ENCODE measurements at regions not wholly inside any gene's neighbourhood (a gene's known extent, or its start where the extent isn't known, plus 50 kb on each side); places are given as distances from the start of the nearest gene placed in this dataset.

DNA sequence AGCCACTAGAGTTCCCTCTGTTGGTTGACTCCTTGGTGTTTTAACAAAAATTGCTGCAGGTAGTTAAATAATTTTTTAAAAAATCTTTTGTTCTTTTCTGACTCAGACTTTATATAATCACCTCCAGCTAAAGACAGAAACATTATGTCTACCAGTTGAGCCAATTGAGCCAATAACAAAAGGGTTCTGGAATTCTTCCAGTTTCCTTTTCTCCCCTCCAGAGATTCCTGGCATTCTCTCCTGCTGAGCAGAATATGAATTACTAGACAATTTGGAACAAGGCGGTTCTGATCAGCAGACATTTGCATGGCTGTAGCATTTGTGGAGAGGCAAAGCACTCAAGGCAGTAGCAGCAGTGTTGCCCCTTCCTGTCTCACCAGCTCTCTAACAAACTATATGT lies 144.0 kb upstream of the SLC35B3 start:
- DNase-seq (ENCODE audit: low spot score): no peak

DNA sequence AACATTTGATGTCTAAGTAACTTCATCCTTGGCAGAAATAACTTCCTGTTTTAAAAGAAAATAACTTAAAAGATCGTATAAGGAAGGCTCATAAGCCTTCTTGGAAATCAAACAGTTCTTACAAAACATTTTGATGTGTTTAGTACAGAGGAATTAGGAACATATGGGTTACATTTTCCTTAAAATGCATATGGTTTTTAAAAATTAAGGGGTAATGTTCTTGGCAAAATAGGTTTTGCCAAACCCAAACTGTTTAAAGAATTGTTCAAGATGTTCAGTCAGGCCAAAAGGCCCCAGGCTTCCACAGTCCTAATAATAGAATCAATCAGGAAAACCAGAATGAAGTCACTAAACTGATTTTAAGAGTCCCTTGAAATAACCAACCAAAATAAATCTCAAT lies 142.7 kb upstream of the SLC35B3 start:
- DNase-seq (ENCODE audit: low spot score): no peak

DNA sequence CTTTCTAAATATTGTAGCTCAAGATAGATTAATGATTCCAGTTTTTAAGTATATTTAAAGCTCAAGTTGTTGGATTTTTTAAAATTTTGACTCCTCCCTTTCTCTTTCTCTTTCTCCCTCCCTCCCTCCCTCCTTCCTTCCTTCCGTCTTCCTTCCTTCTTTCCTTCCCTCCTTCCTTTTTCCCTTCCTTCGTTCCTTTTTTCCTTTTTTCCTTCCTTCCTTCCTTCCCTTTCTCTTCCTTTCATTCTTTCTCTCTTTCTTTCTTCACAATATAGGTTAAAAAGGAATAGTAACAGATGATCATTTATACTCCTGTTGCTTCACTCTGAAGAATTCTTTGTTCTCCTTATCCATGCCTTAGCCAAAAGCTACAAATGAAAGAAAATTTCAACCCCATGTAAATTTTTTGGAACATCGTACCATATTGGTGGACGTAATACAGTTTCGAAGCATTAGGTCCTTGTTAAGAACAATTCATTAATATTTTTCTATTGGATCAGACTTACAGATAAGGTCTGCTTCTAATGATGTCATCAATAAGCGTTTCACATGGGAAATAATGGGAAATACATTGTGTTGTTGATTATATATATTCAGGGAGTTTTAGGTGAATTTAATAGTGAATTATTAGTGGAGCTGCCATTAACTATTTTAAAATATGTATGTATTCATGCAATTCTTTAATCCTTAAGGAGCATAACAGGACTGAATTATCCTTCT lies 139.6 kb upstream of the SLC35B3 start:
- no peak for DNase-seq (ENCODE audit: low spot score)

DNA sequence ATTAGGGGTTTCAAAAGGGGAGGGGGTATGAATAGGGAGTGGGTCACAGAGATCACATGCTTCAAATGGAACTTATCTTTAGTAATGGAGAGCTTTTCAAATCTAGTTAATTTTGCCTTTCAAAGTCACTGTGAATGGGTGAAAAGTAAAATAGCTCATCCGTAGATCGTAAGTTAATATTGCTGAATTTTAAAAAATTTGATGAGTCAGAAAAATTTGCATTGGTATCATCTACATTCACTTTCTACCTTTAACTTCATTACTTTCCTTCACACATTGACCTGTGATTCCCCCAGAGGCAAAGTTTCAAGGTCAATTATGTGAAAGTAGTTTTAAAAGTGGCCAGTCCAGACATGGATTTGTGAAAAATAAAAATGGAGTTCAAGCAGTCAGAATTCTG lies 139.0 kb upstream of the SLC35B3 start:
- no peak for DNase-seq (ENCODE audit: low spot score)

DNA sequence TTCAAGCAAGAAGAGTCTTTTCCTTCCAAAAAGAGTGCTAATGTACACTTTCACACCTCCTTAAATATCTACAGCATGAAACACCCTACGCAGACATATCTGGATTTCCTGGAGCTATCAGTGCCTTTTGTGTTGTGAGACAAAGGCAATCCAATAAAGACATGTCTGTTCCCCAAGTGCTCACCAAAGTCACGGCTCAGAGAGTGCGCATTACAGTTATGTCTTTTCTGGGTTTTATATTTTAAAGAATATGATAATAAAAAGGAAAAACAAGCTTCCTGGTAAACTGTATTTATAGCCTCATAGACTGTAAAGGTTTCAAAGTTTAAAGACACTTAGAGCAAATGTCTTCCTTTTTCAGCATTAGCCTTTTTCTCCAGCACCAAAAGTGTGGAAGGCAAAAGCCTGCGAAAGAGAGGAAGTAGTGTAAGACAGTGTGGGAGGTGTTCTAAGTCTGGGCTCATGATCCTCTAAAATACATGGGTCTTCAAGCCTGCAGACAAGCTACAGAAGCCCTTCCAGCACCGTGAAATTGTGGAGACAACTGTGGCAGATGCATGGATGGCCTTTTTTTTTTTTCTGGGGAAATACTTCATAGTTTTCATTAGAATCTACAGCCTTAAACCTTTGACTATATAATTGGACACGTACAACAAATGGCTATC lies 135.0 kb upstream of the SLC35B3 start:
- DNase-seq (ENCODE audit: low spot score): no peak

DNA sequence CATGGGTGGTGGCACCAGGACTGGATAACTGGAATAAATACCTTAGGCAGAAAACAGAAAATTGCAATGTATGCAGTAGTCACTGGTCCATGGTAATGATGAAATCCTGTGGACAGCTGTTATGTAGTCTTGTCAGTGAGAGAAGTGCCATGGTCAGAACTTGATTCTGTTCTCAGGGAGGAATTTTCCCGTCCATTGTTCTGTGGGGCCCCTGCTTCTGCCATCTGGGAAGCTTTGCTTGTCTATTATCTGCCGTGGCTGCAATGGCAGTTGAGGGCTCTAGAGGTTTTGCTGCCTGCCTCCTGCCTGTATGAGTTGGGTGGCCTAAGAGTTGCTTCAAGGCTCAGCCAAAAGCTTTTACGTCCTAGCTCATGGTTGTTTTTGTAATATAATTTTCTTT lies 126.8 kb upstream of the SLC35B3 start:
- no peak for DNase-seq (ENCODE audit: low spot score)

DNA sequence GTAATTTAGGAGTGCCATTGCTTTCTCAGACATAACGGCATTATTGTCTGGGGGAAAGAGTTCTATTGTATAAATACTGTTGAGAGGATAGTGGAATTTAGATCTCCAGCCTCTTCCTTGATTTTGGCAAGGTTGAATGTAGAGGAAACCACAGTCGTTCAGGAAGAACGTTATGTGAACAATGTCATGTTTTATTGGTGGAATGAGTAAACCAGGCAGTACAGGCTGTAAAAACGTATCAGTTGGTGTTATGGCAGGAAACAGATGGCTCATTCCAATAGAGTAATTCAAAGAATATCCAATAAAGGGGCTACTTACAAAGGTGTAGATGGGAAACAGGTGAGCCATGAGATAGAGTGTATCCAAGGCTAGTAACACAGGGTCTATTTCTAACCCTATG lies 123.6 kb upstream of the SLC35B3 start:
- no peak for DNase-seq (ENCODE audit: low spot score)

DNA sequence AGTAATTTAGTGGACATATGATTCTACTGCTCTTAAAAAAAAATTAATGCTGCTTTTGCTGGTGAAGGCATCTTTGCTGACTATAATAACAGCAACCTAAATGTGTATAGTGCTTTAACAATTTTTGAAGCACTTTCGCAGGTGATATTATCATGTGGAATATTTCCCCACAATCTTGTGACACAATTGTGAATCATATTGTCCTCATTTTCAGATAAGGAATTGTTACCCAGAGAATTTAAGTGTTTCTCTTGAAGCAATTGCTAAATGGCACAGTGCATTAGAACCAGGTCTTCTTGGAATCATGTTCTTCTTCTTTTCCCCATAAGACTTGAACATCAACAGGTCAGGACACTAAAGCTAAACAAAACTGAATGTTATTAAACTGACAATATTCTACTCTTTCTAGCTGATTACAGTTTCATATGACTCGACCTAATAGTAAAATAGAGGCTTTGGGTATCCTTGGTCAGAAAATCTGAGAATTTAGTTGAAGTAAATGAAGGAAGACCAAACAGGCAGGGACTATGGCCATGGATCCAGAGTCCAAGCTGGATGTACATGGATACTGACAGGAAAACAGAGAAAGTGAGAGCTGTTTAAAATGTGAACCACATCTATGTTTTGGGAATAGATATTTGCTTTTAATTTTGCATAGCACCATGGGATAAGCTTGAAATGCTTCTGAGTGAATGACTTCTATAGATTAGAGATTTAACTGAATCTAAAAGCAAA lies 121.8 kb upstream of the SLC35B3 start:
- DNase-seq (ENCODE audit: low spot score): no peak

DNA sequence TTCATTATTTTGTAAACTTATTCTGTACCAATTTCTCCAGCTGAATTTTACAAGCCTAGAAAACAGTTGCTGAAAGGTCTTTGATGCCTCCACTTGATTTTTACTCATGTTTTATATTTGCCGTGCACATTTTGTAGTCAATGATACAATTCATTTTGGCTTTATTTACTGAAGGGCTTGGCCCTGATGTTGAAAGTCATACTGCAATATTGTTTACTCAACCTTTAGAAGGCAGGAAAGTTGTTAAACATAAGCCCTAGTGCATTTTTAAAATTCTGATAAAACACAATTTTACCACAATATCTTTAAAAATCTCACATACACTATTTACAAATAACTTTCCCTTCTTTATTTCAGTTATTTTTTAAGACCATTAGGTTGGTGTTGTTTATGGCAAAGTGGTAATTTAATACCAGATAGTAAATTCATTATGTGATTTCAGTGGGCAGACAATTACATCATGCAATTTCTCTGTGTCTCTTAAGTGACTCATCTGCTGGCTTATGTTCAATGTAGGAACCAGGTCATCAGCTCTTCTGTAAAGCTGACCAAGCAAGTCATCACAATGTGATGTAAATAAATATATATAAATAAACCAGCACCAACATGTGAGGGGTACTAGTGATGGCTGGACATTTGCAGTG lies 121.1 kb upstream of the SLC35B3 start:
- DNase-seq (ENCODE audit: low spot score): no peak

DNA sequence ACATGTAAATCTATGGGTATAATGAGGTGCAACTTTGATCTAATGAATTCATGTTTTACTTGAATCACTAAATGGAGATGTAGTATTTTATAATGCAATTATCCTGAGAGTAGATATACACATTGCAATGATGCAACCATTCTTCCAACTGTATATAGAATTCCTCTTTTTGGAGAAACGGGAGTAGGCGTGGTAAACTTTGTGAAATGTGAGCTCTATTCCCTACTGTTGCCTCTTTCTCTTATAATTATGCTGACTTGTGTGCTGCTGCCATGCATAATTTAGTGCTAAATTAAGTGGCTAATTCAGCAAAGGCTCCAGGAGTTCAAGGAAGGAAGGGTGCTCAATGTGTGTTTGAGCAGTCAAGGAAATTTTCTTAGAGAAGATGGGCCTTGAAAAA lies 116.6 kb upstream of the SLC35B3 start:
- no peak for DNase-seq (ENCODE audit: low spot score)

DNA sequence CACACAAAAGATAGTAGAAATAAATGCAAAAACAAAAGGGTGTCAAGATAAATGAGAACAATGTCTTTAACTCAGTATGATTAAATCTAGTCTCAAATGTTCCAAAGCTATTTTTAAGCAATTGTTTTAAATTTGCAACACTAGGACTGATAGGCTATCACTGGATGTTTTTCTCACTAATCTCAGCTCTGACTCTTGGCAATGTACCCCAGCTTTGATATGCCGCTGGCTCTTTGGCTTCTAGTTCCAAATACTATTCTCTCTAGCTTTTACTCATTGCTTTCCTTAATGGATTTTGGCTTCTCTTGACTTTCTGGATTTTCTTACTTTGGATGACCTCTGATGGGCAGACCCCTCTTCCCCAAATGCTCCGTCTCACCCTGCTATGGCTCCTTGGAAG lies 116.0 kb upstream of the SLC35B3 start:
- DNase-seq (ENCODE audit: low spot score): no peak

DNA sequence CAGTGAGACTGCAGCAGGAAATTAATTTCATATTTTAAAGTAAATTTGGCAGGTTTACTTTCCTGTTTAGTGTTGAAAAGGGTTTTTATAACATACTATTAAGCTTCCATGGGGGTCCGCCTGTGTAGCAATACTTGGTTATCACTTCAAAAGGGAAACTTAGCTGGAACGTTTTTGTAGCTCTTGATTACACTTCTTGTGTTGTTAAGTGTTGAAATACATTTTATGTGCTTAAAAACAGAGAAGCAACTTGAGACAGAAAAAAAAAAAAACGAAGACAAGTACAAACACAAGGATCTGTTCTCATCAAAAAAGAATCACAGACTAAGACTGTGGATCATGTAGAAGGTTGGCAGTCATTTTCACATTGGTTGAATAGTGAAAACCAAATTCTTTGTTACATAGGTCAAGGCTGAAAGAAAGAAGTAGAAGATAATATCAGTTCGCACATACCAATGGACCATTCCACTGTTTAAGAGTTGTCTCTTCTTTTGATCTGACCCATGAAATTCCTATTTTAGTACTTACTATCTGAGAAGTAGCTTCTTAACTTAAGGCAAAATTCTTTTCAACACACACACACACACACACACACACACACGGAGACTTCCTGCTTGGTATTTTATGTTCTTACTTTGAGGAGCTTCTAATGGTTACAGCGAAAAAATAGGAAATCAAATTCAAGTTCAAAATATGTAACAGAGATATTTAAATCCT lies 113.9 kb upstream of the SLC35B3 start:
- no peak for DNase-seq (ENCODE audit: low spot score)

DNA sequence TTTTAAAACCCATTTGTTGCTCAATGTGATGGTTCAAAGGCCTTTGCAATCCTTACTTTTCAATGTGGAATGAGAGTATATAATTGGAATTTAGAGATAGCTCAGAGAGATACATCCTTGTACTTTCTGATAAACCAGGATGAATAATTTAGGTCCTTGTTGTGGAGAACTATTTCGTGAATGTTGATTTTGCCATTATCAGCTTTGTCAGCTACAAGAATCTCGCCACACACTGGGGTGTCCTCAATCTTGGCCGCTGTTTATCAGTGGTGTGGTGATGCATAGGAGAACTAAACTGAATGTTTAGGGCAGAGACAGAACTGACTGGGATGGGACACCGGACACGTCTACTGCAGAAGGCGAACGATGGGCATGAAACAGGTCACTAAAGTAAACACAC lies 111.2 kb upstream of the SLC35B3 start:
- no peak for DNase-seq (ENCODE audit: low spot score)

DNA sequence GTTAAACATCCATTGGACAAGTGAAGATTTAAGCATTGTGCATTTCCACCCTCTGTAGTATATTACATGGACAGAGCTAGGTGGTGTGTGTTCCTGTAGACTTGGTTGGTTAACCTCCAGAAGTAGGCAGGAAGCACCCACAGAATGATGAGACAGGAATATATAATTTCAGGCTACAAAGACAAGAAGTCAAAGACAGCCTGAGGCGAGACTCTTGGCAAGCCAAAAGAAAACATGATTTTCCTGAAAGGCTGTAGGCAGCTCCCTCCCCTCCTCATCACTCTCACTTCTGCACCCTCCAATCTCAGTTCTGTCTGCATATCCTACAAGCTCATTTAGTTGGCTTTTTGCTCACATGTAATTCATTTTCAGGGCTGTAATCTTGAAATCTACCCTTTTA lies 110.0 kb upstream of the SLC35B3 start:
- no peak for DNase-seq (ENCODE audit: low spot score)

DNA sequence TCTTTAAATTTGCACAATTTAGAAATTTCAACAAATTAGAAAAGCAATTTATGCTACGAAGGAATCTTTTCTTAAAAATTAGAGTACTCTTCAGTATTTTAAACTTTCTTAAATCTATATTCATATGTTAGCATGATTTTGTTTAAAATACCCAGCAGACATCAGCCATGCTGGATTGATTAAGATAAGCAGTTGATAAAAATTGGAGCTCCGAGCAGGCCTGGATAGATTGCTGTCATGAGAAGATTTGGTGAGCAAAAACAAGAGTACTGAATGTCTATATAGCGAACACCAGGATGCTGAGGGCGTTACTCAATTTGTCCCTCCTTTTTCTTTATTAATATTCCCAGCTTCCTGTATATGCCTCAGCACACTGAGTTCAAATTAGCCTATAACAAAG lies 108.4 kb upstream of the SLC35B3 start:
- no peak for DNase-seq (ENCODE audit: low spot score)

DNA sequence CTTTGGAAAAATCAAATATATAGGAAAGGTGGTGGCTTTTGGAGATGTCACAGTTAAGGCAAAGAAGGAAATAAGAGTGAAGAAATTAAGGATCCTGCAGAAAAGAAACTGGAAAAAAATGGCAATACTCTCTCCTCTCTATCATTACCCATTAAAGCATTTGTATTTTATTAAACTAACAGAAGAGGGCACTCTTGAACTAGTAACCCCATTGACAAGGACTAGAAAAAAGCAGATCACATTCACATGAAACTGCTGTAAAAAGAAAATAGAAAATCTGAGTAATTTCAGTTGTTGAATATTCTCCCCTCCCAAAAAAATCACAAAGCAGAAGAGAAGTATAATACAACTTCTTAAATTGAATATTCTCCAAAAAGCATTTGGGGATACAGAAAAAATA lies 104.1 kb upstream of the SLC35B3 start:
- DNase-seq (ENCODE audit: low spot score): no peak

DNA sequence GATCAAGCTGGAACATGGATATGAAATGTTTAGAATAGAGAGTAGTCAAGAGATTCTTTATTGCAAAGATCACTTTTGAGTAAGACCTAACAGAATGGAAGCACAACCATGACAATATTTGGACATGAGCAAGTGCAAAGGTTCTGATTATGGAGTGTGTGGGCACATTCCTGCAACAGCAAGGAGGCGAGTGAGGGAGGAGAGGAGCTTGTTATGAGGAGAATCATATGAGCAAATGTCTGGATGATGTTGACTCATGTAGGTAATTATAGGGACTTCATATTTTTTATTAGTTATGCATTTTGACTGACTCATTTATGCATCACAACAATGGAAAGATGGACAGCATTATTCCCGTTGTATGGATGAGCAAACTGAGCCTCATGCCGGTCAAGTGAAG lies 100.8 kb upstream of the SLC35B3 start:
- DNase-seq (ENCODE audit: low spot score): no peak

DNA sequence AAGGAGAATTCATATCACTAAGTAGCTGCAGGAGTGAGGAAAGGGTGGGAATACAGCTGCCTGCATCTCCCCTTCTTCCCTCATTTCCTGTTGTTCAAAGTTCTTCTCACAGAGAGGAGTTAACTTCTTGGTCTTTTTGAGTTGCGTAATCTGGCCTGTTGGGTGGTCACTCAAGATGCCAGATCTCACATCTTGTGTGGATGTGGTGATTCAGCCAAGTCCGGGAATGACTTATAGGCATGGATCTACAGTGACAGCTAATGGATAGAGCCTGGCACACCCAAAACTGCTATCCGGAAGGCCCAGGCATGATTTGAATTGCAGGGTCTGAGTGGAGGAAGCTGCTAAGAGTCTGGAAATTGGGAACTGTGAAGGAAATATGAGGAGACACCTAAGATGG lies 100.2 kb upstream of the SLC35B3 start:
- no peak for DNase-seq (ENCODE audit: low spot score)

DNA sequence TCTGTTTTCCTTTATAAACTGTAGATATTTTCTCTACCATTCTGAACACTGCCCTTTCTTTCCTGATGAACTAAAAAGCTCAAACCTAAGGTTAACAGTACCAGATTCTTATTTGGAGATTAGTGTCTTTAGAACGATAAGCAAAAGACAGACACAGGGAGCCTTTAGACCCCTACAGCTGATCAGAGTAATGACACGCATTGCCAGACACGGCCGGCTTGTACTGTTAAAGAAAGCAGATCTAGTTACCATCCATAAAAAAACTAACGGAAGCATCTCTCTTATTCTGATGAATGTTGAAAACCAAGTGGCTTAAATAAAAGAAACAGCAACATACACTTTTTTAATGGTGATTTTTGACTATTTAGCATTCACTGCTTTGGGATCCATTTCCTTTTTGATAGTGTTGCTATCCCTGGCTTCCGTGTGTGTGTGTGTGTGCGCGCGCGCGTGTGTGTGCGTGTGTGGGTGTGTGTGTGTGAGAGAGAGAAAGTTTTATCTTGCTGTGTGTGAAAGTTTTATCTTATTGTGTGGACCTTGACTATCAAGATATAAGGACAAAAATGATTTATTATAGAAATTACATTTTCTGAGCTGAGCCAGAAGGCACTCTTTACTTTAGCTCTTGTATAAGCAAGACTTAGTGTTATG lies 95.6 kb upstream of the SLC35B3 start:
- no peak for DNase-seq (ENCODE audit: low spot score)

DNA sequence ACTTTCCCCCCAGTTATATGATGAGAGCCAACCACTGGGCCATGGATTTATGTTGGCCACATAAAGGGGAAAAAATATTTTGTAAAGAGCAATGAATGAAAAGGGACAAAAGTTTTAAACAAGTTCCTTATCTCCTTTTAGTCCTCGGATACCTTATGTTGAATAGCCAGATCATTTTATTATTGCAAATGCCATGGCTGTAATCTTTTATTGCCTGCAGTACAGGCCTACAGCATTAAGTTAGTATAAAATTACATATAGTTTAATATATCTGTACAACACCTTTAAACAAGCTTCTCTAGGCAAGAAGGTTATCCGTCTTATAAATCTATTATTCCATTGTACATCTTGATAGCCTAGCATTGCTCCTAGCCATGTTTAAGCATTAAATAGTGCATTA lies 93.9 kb upstream of the SLC35B3 start:
- DNase-seq (ENCODE audit: low spot score): no peak

DNA sequence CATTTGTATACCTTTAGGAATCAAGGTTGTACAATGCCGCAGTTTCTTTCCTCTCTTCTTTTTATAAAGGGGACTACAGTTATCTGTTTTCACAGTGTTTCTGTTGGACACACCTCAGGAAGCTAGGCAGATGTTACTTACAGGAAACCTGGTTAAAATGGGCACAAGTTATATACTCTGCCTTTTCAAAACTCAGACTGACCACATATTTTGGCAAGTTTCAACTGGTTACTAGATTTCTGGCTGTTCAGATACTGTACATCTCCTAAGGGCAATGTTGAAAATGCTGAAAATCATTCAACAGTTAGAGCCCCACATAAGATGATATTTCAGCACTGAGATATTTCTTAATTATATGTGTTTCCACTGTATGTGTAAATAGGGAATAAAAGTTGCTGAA lies 92.5 kb upstream of the SLC35B3 start:
- no peak for DNase-seq (ENCODE audit: low spot score)

DNA sequence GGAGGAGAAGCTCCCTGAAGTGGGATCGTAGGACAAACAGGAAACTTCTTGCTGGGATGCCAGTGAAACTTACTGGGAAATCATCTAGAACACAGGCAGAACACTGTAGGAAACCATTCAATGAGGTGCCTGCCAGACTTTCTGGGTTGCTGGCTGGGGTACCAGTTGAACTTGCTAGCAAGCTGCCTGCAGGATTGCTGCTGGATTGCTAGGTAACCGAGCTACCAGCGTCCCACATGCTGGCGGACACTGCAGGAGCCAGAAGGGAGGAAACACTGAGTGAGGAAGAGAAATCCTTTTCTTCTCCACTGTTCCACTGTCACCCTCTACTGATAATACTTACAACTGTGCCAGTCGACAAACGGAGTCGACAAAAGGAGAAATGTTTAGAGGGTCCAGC lies 91.3 kb upstream of the SLC35B3 start:
- DNase-seq (ENCODE audit: low spot score): no peak
